Adipocyte (in vitro differentiated cells): ENCODE measurements at regions not wholly inside any gene's neighbourhood (a gene's known extent, or its start where the extent isn't known, plus 50 kb on each side); places are given as distances from the start of the nearest gene placed in this dataset.

Source experiments
- DNase-seq: peaks from one replicate; pipeline ENCODE4 v3.0.0-alpha.2; 2015; ENCODE audit warnings: low read depth
- H3K27me3 ChIP-seq: replicated peaks from 2 replicates; pipeline ENCODE4 v1.7.0; 2013; ENCODE audit warnings: mild to moderate bottlenecking, low read length, moderate library complexity; ENCODE audit not compliant: control insufficient read depth, insufficient read depth
- H3K36me3 ChIP-seq: 2 replicates; pipeline ENCODE4 v1.7.0; 2013; ENCODE audit warnings: low read length, mild to moderate bottlenecking, moderate library complexity; ENCODE audit not compliant: control insufficient read depth, insufficient read depth, severe bottlenecking
- H3K4me1 ChIP-seq: 2 replicates; pipeline ENCODE4 v1.7.0; 2013; ENCODE audit warnings: mild to moderate bottlenecking, low read length, moderate library complexity; ENCODE audit not compliant: control insufficient read depth, insufficient read depth
- H3K4me3 ChIP-seq: 2 replicates; pipeline ENCODE4 v1.7.0; 2013; ENCODE audit warnings: mild to moderate bottlenecking, low read length, moderate library complexity
- H3K9ac ChIP-seq: 2 replicates; pipeline ENCODE4 v1.7.0; 2013; ENCODE audit warnings: mild to moderate bottlenecking, low read length, moderate library complexity
- H3K9me3 ChIP-seq: 2 replicates; pipeline ENCODE4 v1.7.0; 2013; ENCODE audit warnings: mild to moderate bottlenecking, low read length, moderate library complexity; ENCODE audit not compliant: control insufficient read depth

DNA sequence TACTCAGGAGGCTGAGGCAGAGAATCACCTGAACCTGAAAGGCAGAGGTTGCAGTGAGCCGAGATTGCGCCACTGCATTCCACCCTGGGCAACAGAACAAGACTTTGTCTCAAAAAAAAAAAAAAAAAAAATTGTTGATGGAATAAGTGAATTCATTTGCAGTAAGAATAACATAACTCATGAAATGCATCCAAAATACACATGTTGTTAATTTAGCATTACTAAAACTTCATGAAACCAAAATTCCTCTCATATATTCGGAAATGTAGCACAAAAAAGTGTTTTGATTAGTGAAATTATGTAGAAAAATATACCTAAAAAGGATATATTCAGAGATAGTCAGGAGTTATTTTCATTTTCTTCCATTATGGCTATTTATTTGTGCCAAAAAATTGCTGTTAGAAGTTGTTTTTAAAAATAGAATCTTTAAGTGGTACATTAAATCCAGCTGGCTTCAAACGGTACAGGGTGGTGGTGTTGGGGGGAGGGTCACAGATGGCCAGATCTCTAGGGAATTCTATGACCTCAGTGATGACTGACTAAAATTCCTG, 78.2 kb upstream of the UGP2 start:
- Histone ChIP-seq H3K9ac (no peak overlapping the region), H3K4me1 (peaks cover 15% of the 10 kb centered on the region), H3K27me3 (no peaks in the 10 kb centered on the region), H3K9me3 (peaks cover 10% of the 10 kb centered on the region), H3K36me3 (no peaks in the 10 kb centered on the region), H3K4me3 (peak overlapping the region; percentile 46)
- peak; percentile 91 for DNase-seq

DNA sequence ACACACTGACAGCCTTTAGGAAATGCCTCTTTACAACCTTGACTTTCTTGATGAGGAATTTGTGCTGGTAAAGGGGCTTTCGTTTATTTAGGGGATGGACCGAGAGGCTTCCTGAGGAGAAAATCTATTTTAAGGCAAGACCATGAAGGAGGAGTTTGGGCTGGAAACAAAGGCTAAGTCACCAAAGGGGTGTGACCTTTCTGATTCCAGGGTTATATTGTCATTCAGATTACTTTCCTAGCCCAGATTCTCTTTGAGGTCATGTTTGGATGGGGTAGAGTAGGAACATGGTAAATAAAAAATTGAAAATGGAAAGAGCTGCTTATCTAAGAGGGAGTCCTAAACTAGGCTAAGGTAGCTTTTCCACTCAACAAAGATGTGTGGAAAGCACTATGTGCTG, 77.1 kb upstream of the UGP2 start:
- H3K36me3 ChIP-seq = no peaks in the 10 kb centered on the region
- peaks cover 10% of the 10 kb centered on the region for H3K9me3 ChIP-seq
- H3K27me3 ChIP-seq = no peaks in the 10 kb centered on the region
- no peak for DNase-seq
- no peak overlapping the region for H3K4me3 ChIP-seq
- no peak overlapping the region for H3K9ac ChIP-seq
- H3K4me1 ChIP-seq = peaks cover 15% of the 10 kb centered on the region

DNA sequence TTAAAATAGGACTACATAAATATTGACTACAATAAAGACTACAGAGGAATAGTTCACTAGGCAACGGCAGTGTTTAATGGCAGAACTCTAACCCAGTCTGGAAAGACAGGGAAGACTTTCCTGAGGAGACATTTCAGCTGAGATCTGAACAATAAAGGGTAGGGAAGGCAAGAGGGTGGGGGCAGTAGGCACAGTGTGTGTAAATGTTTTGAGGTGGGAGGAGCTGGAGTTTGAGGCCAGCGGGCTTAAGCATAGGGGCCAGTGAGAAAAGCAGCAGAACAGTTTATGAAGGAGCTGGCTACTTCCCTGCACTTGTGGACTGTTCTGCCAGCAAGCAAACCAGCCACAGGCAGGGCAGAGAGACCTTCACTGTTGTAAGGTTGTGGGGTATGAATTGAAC, 76.6 kb upstream of the UGP2 start:
- Histone ChIP-seq H3K9ac (no peak overlapping the region), H3K9me3 (peaks cover 10% of the 10 kb centered on the region), H3K4me1 (peaks cover 15% of the 10 kb centered on the region), H3K27me3 (no peaks in the 10 kb centered on the region), H3K36me3 (no peaks in the 10 kb centered on the region), H3K4me3 (no peak overlapping the region)
- no peak for DNase-seq

DNA sequence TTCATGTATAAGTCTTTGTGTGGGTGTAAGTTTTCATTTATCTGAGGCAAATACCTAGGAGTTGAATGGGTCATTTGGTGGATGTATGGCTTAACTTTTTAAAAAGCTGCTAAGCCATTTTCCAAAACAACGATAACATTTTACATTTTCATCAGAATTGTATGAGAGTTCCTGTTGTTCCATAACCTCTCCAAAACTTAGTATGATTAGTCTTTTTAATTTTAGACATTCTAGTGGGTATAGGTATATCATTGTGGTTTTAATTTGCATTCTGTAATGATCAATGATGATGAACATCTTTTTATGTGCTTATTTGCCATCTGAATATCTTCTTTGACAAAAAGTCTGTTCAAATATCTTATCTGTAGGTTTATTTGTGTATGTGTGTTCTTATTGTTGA, 74.4 kb upstream of the UGP2 start:
- Histone ChIP-seq H3K4me1 (peaks cover 15% of the 10 kb centered on the region), H3K9me3 (peaks cover 10% of the 10 kb centered on the region), H3K9ac (no peak overlapping the region), H3K36me3 (no peaks in the 10 kb centered on the region), H3K27me3 (no peaks in the 10 kb centered on the region), H3K4me3 (no peak overlapping the region)
- DNase-seq = no peak

DNA sequence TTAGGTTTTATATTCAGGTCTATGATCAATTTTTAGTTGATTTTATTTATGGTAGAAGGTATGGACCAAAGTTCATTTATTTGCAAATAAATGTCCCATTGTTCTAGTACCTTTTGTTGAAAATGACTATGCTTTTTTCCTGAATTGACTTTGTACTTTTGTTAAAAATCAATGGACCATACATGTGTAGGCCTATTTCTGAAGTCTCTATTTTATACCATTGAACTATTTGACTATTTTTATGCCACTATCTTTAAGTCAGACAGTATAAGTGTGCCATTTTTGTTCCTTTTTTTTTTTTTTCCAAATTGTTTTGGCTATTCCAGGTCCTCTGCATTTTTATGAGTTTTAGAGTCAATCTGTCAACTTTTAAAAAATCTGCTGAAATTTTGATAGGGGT, 73.6 kb upstream of the UGP2 start:
- Histone ChIP-seq H3K4me3 (no peak overlapping the region), H3K4me1 (peaks cover 15% of the 10 kb centered on the region), H3K9me3 (peaks cover 10% of the 10 kb centered on the region), H3K27me3 (no peaks in the 10 kb centered on the region), H3K36me3 (no peaks in the 10 kb centered on the region), H3K9ac (no peak overlapping the region)
- DNase-seq = no peak

DNA sequence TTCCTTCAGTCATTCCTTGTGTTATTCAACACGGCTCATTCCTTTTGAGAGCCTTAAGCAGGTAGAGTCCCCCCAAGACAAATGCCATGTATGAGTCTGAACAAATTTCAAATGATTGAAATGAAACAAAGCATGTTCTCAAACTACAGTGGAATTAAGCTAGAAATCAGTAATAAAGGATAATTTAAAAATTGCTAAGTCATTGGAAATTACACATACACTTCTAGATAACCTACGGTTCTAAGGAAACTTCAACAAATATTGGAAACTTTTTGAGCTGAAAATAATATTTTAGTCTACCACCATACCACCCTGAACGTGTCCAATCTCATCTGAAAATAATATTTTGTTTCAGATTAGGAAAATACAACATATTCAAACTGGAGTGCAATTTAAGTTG, 71.8 kb upstream of the UGP2 start:
- Histone ChIP-seq H3K27me3 (no peaks in the 10 kb centered on the region), H3K9ac (no peak overlapping the region)

DNA sequence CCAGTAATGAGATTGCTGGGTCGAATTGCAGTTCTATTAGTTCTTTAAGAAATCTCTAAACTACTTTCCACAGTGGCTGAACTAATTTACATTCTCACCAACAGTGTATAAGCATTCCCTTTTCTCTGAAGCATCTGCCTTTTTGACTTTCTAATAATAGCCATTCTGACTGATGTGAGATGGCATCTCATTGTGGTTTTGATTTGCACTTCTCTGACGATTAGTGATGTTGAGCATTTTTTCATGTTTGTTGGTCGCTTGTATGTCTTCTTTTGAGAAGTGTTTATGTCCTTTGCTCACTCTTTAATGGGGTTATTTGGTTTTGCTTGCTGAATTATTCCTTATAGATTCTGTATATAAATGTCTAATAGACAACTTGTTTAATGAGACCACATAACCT, 69.6 kb upstream of the UGP2 start:
- H3K9me3 ChIP-seq = peaks cover 7% of the 10 kb centered on the region
- no peak overlapping the region for H3K9ac ChIP-seq
- no peaks in the 10 kb centered on the region for H3K27me3 ChIP-seq
- no peak overlapping the region for H3K4me3 ChIP-seq
- H3K4me1 ChIP-seq = no peaks in the 10 kb centered on the region
- no peak for DNase-seq
- no peaks in the 10 kb centered on the region for H3K36me3 ChIP-seq

More for the DNA sequence above, 71.8 kb upstream of the UGP2 start:
- DNase-seq = no peak
- no peaks in the 10 kb centered on the region for H3K36me3 ChIP-seq
- H3K9me3 ChIP-seq = peaks cover 10% of the 10 kb centered on the region
- H3K4me1 ChIP-seq = no peaks in the 10 kb centered on the region
- H3K4me3 ChIP-seq = no peak overlapping the region

DNA sequence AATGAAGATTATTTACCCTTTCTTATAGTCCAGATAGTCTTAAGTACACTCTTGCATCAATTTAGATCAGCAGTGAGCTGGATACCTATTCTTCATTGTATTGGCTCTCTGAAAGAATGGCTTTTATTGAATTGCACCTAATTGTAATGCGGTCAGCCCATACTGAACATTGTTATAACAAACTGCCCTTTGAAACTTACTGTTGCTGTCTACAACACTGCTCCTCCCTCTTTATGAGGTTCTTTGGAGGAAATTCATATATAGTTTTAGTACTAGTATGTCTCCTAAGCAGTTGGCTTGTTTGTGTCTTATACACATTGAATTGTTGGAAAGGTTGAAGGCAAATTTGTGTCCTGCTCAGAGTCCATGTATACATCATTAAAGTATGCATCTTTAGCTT, 66.5 kb upstream of the UGP2 start:
- Histone ChIP-seq H3K27me3 (no peaks in the 10 kb centered on the region), H3K36me3 (no peaks in the 10 kb centered on the region), H3K4me1 (no peaks in the 10 kb centered on the region), H3K9me3 (no peaks in the 10 kb centered on the region), H3K9ac (no peak overlapping the region), H3K4me3 (no peak overlapping the region)
- no peak for DNase-seq

DNA sequence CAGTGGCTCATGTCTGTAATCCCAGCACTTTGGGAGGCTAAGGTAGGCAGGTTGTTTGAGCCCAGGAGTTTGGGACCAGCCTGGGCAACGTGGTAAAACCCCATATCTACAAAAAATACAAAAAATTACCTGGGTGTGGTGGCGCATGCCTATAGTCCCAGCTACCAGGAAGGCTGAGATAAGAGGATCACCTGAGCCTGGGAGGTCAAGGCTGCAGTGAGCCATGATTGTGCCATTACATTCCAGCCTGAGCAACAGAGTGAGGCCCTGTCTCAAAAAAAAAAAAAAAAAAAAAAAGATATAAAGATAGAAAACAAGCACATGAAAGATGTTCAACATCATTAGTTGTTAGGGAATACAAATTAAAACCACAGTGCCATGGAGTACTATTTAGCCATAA, 65.3 kb upstream of the UGP2 start:
- no peak overlapping the region for H3K9ac ChIP-seq
- H3K27me3 ChIP-seq = no peaks in the 10 kb centered on the region
- no peak for DNase-seq
- H3K4me1 ChIP-seq = no peaks in the 10 kb centered on the region
- H3K9me3 ChIP-seq = no peaks in the 10 kb centered on the region
- H3K36me3 ChIP-seq = no peaks in the 10 kb centered on the region
- no peak overlapping the region for H3K4me3 ChIP-seq

DNA sequence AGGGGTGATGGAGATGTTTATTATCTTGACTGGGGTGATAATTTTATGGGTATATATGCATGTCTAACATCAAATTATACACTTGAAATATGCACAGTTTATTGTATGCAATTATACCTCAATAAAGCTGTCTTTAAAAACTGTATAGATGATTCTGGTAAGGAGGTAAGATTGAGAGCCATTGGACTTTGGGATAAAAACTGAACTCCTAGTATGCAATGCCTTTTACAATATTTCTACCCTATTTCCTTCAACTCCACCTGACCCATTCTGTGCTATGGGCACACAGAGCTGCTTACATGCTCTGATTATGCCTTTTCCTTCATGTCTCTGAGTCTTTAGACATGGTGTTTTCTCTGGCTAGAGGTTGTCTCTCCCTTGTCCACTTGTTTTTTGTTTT, 63.9 kb upstream of the UGP2 start:
- DNase-seq = no peak
- Histone ChIP-seq H3K4me1 (no peaks in the 10 kb centered on the region), H3K4me3 (no peak overlapping the region), H3K36me3 (no peaks in the 10 kb centered on the region), H3K9ac (no peak overlapping the region), H3K27me3 (no peaks in the 10 kb centered on the region), H3K9me3 (no peaks in the 10 kb centered on the region)

DNA sequence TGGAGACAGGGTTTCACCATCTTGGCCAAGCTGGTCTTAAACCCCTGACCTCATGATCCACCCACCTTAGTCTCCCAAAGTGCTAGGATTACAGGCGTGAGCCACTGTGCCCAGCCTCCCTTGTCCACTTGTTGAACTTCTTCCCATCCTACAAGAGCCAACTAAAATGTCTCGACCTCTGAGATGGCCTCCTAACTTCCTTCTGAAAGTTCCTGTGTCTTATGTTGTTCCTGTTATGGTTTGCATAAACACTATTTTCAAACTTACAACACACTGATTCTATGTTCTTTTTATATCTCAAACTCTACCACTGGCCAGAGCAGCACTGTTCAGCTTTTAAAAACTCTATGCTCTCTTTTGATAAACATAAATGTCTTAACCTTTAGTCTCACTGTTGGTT, 63.3 kb upstream of the UGP2 start:
- H3K36me3 ChIP-seq = no peaks in the 10 kb centered on the region

DNA sequence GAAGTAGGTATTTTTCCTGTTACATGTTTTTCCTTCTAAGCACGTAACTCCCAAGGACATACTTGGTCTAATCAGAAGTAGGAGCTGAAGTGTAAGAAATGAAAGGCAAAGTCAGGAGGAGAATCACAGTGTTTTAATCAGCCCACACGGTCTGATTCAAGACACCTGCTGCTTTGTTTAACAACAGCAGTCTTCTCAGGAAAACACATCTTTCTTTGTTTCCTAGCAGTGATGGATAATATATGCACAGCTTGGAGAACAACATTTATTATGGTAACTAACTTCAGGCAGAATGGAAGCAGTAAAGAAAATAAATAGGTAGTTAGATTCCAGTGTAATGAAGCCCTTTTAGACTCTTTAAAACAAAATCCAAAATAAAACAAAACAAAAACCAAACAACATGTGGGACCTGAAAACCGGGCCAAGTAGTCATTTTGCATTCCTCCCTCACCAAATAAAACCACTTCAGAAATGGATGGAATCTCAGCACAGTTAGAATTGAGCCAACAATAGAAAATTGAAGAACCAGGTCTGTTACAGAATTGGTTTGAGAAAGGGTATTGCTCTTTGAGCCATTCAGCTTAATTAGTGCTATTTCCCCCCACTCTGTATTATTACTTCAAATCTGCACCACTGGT, 61.1 kb upstream of the UGP2 start:
- Histone ChIP-seq H3K4me1 (peaks cover 19% of the 10 kb centered on the region), H3K9me3 (no peaks in the 10 kb centered on the region), H3K9ac (no peak overlapping the region), H3K4me3 (no peak overlapping the region), H3K27me3 (no peaks in the 10 kb centered on the region), H3K36me3 (no peaks in the 10 kb centered on the region)
- DNase-seq = no peak

More for the DNA sequence above, 63.3 kb upstream of the UGP2 start:
- Histone ChIP-seq H3K27me3 (no peaks in the 10 kb centered on the region), H3K4me1 (no peaks in the 10 kb centered on the region), H3K9me3 (no peaks in the 10 kb centered on the region), H3K9ac (no peak overlapping the region), H3K4me3 (no peak overlapping the region)
- no peak for DNase-seq
